B cell (primary cell): ENCODE measurements at regions not wholly inside any gene's neighbourhood (a gene's known extent, or its start where the extent isn't known, plus 50 kb on each side); places are given as distances from the start of the nearest gene placed in this dataset.

Experiments used
- CTCF ChIP-seq: fragments of 200-600 bp; IDR thresholded peaks from one replicate; pipeline ENCODE4 v1.8.0; 2022; ENCODE audit warnings: antibody characterized with exemption, mild to moderate bottlenecking
- EZH2 ChIP-seq: IDR thresholded peaks from 2 replicates; pipeline ENCODE4 v1.6.1; 2012; ENCODE audit warnings: borderline replicate concordance, low read depth, mild to moderate bottlenecking, moderate library complexity, low read length; ENCODE audit not compliant: insufficient read depth, poor library complexity, severe bottlenecking

GRCh38 chr1:98482611-98483010, 178.9 kb upstream of the SNX7 start:
- TF ChIP-seq CTCF (no peak), EZH2 (no peak)
